ENCODE measurements at regions not wholly inside any gene's neighbourhood (a gene's known extent, or its start where the extent isn't known, plus 50 kb on each side); places are given as distances from the start of the nearest gene placed in this dataset.

DNA sequence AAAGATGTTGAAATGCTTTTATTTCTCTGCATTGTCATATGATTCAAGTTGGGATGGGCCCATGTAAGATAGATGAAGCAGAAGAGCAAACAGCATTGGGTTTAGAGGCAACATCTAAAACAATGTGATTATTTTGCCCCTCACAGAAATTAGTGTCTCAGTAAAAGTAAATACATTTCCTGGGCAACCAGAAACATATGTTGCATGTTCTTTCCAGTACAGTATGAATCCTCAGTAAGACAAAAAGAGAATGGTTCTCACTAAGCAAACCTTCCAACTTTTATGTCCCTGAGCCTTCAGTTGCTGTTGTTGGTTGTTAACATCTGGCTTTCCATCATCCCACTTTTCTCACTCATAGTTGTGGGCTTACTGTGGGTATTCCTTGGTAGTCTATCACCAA lies 222.5 kb upstream of the PRPS1L1 start:
- no peak for DNase-seq

DNA sequence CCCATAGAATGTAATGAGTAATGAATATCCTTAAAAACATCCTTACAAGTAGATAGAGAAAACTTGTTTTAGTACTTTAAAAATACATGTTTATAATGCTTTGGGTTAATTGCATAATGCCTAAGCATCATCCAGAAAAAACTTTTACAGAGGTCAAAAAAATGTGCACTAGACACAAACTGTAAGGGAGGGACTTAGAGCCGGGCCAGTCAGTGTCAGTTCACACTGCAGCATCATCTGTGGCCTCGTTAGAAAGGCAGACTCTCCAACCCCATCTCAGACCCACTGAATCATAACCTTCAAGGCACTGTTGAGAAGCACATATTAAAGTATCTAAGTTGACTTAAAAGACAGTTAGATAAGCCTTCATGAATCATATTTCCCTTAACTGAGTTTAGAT lies 230.1 kb upstream of the PRPS1L1 start:
- DNase-seq, result no peak

DNA sequence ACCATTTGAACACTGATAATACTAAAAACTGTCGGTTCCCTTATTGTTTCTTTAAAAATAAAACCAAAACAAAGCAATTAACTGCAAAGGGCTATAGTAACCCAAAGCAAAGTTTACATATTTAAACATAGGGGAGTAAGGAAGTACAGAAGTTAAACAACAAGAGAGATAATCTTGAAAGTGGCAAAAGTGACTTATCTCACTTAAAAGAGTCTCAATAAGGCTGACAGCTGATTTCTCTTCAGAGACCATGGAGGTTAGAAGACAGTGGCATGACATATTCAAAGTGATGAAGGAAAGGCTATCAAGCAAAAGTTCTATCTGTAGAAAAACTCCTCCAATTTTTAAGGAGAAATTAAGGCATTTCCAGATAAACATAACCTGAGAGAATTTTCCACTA lies 233.5 kb upstream of the HDAC9 start:
- DNase-seq, result no peak

DNA sequence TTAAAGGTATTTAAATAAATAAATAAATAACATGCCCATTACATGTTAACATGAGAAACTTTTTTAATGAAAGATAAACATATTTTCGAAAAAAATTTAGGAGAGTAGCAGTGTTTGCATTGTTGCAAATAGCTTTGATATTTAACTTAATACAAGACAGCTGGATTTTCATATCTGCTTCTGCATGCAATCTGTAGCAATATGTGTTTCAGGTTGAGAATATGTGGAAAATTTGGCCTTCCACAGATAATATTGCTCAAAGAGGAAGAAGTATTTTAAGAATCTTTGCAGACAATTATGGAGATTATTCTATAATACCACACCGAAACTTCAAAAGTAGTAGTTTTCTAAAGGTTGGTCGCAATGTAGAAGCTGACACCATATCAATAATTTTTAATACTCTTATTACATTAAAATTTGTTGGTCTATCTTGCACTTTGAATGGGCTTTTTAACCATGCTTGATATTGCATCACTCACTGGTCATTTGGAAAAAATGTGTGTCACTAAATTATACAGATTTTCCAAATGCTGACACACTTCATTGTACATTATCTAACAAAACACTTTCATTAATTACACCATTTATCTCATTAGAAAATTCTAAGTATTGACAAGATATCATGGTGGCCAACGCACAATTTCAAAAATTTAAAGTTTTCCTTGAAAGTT lies 229.8 kb upstream of the HDAC9 start:
- no peak for DNase-seq

DNA sequence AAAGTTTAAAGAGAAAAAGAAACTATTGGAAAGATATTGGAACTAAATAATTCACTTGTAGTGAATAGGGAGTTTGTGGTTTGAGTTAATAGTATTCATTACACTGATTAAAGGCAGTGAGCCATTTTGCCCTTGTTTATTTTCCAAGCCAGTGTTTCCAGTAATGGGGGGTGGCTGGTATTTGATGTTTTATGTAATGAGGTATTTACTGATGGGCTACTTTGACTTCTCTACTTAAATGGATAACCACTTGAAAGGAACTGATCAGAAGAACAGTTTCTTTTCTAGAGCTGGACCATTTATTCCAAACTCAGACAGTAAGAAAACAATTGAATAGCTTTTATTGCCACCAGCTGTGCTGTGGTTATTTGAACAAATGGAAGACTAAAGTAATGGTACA lies 227.0 kb upstream of the HDAC9 start:
- no peak for DNase-seq

DNA sequence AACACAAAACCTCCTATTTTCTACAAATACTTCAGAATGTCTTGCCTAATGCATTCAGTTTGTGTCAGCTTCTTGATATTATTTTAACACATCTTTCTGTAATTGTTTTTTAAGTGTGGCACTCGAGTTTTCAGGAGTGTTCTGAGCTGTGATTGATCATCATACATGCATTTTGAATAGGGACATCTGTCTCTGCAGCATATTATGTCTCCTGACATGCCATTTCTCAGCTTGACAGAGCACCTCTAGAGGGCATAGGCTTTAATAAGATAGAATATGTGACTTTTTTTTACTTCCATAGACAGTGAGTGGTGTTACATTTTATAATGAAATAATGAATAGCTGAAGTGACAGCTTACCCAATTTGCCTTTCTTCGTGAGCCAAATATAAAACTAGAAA lies 219.2 kb upstream of the HDAC9 start:
- DNase-seq, result no peak

DNA sequence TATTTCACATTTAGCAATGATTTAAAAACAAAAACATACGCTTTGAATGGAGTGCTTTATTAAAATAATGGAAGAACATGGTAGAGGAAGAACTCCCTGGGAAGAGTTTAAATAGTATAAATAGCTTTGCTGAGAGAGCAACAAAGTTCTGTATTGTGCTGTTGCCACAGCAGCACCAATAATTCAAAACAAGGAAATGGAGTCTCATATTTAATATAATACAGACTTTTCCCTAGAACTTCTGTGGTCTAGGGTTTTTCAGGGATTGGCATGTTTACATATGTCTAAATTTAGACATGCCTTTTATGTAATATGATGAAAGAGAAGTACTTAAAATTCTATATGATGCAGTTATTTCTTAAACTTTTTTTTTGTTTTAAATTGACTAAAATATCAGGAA lies 217.2 kb upstream of the HDAC9 start:
- peak; percentile 38 for DNase-seq

DNA sequence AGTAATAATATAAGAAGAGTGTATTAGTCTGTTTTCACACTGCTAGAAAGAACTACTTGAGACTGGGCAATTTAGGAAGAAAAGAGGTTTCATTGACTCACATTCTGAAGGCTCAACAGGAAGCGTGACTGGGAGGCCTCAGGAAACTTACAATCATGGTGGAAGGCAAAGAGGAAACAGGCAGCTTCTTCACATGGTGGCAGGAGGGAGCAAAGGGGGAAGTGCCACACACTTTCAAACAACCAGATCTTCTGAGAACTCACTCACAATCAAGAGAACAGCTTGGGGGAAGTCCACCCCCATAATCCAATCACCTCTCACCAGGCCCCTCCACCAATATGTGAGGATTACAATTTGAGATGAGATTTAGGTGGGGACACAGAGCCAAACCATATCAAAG lies 212.5 kb upstream of the HDAC9 start:
- DNase-seq, result no peak

DNA sequence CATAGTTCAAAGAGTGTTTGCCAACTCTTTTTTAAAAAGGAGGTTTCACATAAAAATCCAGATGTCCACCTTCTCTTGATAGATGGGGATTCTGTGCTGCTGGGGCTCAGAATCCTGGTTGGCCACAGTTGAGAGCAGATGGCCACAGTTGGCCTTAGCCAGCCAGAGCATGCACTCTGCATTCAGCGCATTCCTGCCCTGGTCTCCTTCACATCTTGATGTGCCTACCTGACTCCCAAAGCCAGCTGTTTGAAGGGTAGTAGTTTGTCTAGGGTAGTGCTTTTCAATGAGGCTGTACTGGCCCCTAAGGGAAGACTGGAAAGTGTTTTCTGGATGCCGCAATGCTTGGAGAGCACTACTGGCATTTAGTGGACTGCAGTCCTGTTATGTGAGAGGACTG lies 208.1 kb upstream of the HDAC9 start:
- no peak for DNase-seq

DNA sequence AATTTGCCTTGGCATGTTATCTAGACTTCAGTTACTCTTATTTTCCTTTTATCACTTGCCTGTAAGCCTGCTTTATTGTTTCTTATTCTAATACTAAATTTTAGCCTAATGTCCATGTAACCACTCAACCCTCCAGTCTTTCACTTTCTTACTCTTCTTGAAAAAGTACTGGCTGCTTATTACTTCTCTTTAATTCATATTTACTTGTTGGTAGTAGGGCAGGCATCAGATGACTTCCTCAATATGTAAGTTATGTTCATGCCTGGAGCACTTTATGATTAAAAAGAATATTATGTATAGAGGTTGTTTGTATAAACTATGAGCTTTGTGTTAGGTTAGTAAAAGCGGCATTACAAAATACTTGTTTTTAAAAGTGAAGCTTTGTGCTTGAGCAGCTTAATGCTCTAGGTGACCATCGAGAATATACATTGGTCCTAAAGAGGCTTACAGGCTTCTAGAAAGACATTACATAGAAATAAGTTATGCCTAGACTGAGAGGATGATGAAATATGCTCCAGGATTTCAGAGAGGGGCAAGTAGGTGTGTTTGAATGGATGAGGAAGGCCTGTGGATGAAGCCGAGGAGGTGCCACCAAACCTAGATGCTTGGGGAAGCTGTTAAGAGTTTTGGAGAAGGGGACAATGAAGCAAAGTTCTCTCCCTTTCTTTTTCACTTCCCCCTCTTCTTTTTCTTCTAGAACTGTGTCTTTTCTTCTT lies 207.1 kb upstream of the HDAC9 start:
- DNase-seq, result no peak

DNA sequence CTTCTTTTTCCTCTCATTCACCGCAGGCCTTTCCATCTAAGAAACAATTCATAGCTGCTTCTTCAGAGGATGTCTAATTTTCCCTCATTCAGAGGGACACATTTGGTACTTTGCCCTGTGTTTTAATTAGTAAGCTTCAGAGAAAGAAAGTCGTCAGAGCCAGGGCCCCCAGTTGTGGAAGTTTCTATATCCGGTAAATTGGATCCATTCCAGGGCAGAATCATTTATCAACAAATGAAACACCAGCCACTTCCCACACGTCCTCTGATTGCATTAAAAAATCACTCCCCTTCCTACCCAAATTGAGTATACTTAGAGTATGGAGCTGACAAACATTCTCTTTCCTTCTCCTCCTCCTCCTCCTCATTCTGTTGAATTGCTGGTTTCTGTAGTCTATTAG lies 205.8 kb upstream of the HDAC9 start:
- no peak for DNase-seq

DNA sequence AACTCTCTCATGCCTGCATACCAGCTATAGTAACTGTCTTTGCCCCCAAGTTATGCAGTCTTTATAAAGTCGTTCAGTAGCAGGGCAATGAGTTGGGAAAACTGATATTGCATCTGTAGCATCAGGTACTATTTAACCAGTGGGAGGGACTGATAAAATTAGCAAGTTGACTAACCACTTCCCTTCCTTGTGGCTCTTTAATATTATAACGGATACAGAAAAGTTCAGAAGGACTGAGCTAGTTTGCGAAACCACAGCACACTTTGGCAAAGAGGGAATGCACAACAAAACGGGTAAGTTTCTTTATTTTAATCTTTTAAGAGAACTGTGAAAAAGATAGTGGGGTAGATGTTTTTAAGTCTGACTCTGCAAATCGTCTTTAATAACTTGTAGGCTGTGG lies 205.3 kb upstream of the HDAC9 start:
- no peak for DNase-seq

DNA sequence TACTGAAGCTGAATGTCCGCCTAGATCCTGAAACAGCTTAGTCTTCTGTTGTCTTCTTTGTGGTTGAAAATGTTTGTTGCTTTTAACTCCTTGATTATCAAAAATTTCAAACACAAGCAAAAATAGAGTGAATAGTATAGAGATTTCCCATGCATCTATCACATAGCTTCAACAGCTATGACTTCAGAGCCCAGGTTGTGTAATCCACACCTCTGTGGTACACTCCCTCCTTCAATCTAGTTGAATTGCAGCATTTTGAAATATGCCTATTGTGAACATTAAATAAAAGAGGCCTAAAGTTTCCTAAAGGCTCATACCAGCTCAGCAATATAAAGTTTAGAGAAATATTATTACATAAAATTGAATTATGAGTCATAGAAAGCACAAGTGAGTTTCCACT lies 204.7 kb upstream of the HDAC9 start:
- no peak for DNase-seq

DNA sequence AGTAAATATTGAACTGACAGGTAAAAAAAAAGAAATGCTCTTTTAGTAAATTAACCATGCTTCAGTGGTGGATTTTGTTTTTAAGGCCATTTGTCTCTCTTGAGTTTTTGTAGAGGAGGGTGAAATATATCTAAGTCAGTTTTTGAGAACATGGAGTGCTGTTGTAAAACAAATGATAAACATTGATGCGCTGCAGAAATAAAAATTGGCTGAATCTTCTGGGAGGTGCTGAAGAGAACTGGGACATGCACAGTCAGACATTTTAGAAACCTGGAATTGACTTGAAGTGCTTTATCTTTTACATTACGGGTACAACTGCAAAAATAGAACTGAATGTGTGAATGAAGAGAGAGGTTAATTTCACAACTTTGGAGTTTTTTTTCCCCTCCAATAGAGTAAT lies 203.0 kb upstream of the HDAC9 start:
- no peak for DNase-seq

DNA sequence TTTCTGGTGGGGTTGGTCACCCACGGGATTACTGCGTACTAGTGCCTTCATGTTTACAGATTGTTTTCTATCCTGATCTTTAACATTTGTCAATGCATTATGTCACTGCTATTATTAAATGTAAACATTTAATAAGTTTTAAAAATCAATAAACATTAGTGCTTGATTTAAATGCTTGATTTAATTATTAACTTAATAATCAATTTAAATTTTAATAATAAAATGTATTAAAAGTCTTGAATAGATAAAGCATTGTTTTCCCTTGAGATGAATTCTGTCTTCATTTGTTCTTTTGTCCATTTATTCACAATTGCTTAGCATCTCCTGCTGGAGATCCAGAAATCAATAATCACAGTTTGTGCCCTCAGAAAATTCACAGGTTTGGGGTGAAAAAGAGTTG lies 201.8 kb upstream of the HDAC9 start:
- DNase-seq, result no peak

DNA sequence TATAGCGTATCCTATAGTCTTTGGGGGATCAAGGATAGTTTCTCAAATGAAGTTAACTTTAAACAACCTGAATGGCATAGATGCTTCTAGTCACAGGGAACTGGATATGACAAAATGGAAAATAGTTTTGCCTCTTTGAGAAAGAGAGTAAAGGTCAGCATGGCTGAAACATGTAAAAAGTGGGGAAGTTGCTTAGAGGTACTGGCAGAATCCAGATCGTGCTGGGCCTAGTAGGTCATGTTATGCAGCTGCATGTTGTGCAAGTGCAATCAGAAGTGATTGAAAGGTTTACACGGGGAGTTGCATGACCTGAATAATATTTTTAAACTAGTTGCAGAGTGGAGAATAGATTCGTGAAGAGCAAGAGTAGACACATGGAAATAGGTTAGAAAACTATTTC lies 201.1 kb upstream of the HDAC9 start:
- DNase-seq, result no peak

DNA sequence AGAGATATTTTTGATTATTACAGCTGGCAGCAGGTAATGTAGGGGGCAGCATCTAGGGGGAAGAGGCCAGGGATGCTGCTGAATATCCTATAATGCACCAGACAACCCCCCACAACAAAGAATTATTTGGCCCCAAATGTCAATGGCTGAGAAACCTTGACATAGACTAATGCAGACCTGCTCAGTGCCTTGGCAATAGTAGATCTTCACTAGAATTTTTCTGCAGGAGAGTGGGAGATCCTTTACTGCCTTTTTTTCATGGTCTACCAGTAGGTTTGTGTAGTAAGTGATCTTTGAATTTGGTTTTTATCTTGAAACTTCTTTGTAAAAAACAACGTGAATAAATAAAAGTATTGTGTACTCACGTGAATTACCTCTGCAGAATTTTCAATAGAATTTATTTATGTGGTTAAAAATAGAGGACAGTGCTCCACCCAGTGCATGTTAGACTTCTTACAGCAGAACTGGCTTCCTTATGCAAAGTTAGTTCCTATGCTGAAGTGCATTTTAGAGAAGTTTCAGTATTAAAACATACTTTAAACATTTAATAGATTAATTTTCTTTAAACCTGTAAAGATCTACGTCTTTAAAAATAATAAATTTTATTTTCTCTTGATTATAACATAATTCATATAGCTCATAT lies 199.6 kb upstream of the HDAC9 start:
- DNase-seq, result no peak

DNA sequence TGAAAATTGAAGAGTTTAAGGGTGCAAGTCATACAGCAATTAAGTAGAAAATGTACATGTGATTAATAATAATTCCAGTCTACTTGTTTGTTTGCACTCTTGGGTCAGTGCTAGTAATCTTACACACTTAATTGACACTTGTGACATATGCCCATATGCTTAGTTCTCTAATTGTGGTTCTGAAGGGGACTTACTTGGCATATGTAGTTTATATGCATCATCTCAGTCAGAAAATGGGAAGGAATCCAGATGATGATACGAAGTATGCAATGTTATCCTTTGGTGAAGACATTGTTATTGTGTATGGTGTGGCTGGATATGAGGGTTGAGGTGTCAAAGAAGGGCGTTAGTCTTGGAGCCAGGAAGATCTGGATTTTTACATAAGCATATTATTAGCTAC lies 193.5 kb upstream of the HDAC9 start:
- no peak for DNase-seq

DNA sequence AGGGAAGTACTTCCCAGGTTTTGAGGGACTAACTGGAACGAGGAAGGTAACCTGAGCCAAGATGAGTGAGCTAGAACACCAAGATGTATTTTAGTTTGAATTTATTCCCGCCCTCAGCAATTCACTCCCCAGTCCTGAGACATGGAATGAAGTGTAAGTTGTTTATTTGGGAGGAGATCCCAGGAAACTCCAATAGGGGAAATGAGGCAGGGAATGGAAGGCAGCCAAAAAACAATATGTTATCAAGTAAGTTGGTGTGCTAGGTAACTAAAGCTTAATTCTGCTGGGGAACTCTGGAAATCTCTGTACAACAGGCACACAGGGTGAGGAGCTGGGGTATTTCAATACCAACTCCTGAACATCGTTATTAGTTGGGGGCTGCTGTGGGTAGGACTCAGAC lies 189.7 kb upstream of the HDAC9 start:
- DNase-seq, result no peak

DNA sequence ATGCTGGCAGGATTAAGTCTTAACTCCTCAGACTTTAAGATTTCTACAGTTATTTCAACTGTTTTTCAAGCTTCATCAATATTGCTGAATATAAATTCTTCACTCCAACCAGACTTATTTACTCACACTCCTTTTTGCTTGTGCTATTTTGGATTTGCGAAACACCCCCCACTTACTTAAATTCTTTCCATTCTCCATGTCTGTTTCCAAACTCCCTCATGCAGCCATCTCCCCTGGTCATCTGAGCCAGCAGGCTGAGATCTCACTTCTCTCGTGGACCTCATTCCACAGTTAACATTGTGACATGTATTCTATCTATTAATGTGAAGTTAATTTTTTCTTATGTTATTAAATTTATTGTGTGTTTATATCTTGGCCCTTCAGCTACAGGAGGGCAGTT lies 188.9 kb upstream of the HDAC9 start:
- no peak for DNase-seq

DNA sequence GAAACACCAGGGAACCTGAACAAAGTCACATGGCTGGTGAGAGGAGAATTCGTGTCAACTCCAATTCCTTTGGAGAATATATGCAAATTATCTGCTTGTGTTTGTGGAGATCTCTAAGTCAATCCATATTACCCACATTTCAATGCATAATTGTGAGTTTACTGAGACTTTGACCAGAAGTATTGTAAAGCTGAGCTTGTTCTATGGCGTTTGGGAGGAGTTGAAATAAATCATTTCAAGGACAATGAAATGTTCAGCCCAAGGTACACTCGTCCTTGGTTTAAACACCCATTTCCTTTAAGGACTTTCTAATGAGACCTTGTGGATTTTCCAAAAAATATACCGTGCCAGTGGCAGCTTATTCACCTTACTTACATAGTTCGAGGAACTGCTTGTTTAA lies 186.6 kb upstream of the HDAC9 start:
- DNase-seq, result no peak

DNA sequence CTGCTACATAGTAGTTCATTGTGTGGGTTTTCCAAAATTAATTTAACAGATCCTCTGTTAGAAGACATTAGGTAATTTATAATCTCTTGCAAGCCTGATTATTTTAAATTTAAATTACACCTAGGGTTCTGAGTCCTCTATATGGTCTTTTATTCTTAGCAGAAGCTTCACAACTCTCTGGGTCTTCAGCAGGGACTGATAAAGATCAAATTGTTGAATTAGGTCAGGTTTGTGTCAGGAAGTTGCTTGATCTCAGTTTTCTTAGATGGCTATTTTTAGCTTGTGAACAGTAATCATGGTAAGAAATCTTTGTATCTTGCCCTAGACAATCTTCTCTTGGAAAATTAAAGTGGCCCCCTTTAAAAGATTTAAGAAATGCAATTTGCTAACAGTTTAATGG lies 183.1 kb upstream of the HDAC9 start:
- DNase-seq, result no peak

DNA sequence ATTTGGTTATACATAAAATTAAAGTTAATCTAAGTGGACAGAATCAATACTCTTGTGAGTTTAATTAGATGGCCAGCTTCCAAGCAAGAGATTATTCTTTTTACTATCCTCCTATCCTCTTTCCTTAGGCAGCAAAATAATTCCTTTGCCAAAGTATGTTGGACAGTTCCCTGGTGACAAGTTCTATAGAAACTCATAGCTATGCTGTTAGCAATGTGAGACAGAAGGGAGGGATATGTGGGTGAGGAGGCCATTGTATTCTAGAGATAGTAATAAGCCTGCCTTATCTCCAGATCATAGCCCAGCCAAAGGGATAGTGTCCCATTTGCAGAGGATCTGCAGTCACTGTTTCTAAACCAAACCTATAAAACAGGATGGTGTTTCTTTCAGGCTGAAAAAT lies 181.6 kb upstream of the HDAC9 start:
- DNase-seq, result peak; percentile 12

DNA sequence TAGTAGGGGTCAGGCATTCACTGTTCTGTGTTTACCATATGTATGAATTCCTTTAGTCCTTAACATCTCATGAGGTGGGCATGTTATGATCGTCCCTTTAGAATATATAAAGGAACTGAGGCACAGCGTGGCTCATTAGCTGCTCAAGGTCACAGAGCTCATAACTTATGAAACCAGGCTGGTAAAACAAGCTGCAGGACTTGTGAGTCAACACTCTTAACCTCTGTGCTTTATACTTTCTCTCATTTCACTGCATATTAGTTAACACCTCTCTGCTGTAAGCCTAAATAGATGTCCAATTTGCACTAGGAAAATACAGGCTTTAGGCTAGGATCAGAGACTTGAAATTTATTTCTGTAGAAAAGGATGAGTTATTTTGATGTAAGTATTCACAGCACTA lies 180.3 kb upstream of the HDAC9 start:
- DNase-seq, result no peak

Measured in tongue (tissue), 1 donor.